DND-41 (cell line): ENCODE measurements at regions not wholly inside any gene's neighbourhood (a gene's known extent, or its start where the extent isn't known, plus 50 kb on each side); places are given as distances from the start of the nearest gene placed in this dataset.

Experiments
- CTCF ChIP-seq: IDR thresholded peaks from 2 replicates; pipeline ENCODE4 v1.5.1; 2012; ENCODE audit warnings: borderline replicate concordance, low read length, moderate library complexity, mild to moderate bottlenecking; ENCODE audit not compliant: poor library complexity, severe bottlenecking; ENCODE audit errors: extremely low read depth
- EZH2 ChIP-seq: IDR thresholded peaks from 3 replicates; pipeline ENCODE4 v1.6.1; 2012; ENCODE audit warnings: borderline replicate concordance, low read depth, mild to moderate bottlenecking, moderate library complexity, low read length, inconsistent platforms; ENCODE audit not compliant: severe bottlenecking

GRCh38 chr4:116397714-116398113 is 687.7 kb downstream of the TRAM1L1 start:
- TF ChIP-seq EZH2 (no peak), CTCF (no peak)
